HepG2 (cell line): ENCODE measurements at regions not wholly inside any gene's neighbourhood (a gene's known extent, or its start where the extent isn't known, plus 50 kb on each side); places are given as distances from the start of the nearest gene placed in this dataset.

Experiments
- CTCF ChIP-seq: sonication (generic); formaldehyde crosslinking; IDR thresholded peaks from 2 replicates; pipeline ENCODE4 v1.5.0; 2020; ENCODE audit warnings: mild to moderate bottlenecking, missing genetic modification reagents, moderate library complexity
- EEA1 ChIP-seq: sonication (generic); formaldehyde crosslinking; IDR thresholded peaks from 2 replicates; pipeline ENCODE4 v1.5.1; 2020; ENCODE audit warnings: mild to moderate bottlenecking, missing genetic modification reagents, borderline replicate concordance
- SP1 ChIP-seq, 2 experiments: fragments of 450-650 bp in 1 of 2; sonication (generic) in 1 of 2; formaldehyde crosslinking in 1 of 2; IDR thresholded peaks; 2 replicates each; pipeline versions ENCODE4 v1.4.0 to v1.6.1; 2016 to 2020; ENCODE audit warnings: missing genetic modification reagents in 1 of 2
- ZNF644 ChIP-seq: IDR thresholded peaks from 2 replicates; pipeline ENCODE4 v1.6.1; 2016; ENCODE audit warnings: low read depth
- ZNF724P ChIP-seq: sonication (generic); formaldehyde crosslinking; IDR thresholded peaks from 2 replicates; pipeline ENCODE4 v1.8.0; 2022; ENCODE audit warnings: missing genetic modification reagents, borderline replicate concordance
- ZNF781 ChIP-seq: sonication (generic); formaldehyde crosslinking; IDR thresholded peaks from 2 replicates; pipeline ENCODE4 v1.5.1; 2020; ENCODE audit warnings: borderline replicate concordance, mild to moderate bottlenecking, missing genetic modification reagents; ENCODE audit errors: not compliant biosample characterization

GRCh38 chr1:83796409-83796808 lies 202.5 kb downstream of the TTLL7 start:
- TF ChIP-seq ZNF781 (CRISPR knock-in tag) (no peak), CTCF (CRISPR knock-in tag) (no peak), SP1 (IDR thresholded peaks at IDR 0.05) (no peak), SP1 (CRISPR knock-in tag; IDR thresholded peaks at IDR 0.05) (no peak), ZNF644 (CRISPR knock-in tag) (no peak), ZNF724P (CRISPR knock-in tag) (no peak), EEA1 (no peak)
